ENCODE measurements at regions not wholly inside any gene's neighbourhood (a gene's known extent, or its start where the extent isn't known, plus 50 kb on each side); places are given as distances from the start of the nearest gene placed in this dataset.

- Histone ChIP-seq H3K4me2 (no peak overlapping the region), H3K9ac (no peak overlapping the region), H3K9me2 (no peaks in the 10 kb centered on the region), H4K20me1 (ENCODE audit: insufficient read depth) (no peaks in the 10 kb centered on the region), H3K36me3 (replicated peaks in 1 of 2; ENCODE audit: control insufficient read depth in 1 of 2, insufficient read depth in 2 of 2, low read length in 1 of 2) (no peaks in the 10 kb centered on the region), H2AFZ (ENCODE audit: low read depth) (no peak overlapping the region), H3F3A (replicated peaks; ENCODE audit: insufficient read depth) (no peaks in the 10 kb centered on the region), H3K79me2 (ENCODE audit: insufficient read depth) (no peaks in the 10 kb centered on the region), H3K4me3 (ENCODE audit: low read depth in 2 of 2, low read length in 1 of 2) (no peak overlapping the region), H3K27me3 (ENCODE audit: insufficient read depth) (peaks cover 13% of the 10 kb centered on the region), H3K27ac (ENCODE audit: low read depth in 2 of 2, low read length in 1 of 2) (no peak overlapping the region), H3K9me3 (no peaks in the 10 kb centered on the region), H3K4me1 (ENCODE audit: control insufficient read depth in 1 of 2, insufficient read depth in 2 of 2, low read depth in 1 of 2, low read length in 1 of 2) (peaks cover 0 to 4% of the 10 kb centered on the region in 2 experiments; a peak in 1 of 4 replicates)
- DNase-seq = no peak
- no peak for TF ChIP-seq MXI1 (IDR thresholded peaks at IDR 0.05; ENCODE audit: low read depth, low read length)
- no peak for TF ChIP-seq POLR2AphosphoS5 (IDR thresholded peaks at IDR 0.05; ENCODE audit: low read depth, low read length)
- TF ChIP-seq JUND (IDR thresholded peaks at IDR 0.05) = no peak
- no peak for TF ChIP-seq SIN3A (IDR thresholded peaks at IDR 0.05; ENCODE audit: borderline replicate concordance, low read depth, low read length)
- no peak for TF ChIP-seq FOXJ3 (CRISPR knock-in tag; IDR thresholded peaks at IDR 0.05)
- no peak for TF ChIP-seq SMC3 (IDR thresholded peaks at IDR 0.05; ENCODE audit: low read depth, low read length)
- no peak for TF ChIP-seq RXRA (IDR thresholded peaks at IDR 0.05; ENCODE audit: borderline replicate concordance, low read depth)
- TF ChIP-seq, protein P1, sequence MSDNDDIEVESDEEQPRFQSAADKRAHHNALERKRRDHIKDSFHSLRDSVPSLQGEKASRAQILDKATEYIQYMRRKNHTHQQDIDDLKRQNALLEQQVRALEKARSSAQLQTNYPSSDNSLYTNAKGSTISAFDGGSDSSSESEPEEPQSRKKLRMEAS (IDR thresholded peaks at IDR 0.05; ENCODE audit: low read depth) = no peak
- TF ChIP-seq RCOR1 (IDR thresholded peaks at IDR 0.05; ENCODE audit: low read length) = no peak
- no peak for TF ChIP-seq TEAD4 (IDR thresholded peaks at IDR 0.05; ENCODE audit: borderline replicate concordance, insufficient read depth)
- TF ChIP-seq, protein P2, sequence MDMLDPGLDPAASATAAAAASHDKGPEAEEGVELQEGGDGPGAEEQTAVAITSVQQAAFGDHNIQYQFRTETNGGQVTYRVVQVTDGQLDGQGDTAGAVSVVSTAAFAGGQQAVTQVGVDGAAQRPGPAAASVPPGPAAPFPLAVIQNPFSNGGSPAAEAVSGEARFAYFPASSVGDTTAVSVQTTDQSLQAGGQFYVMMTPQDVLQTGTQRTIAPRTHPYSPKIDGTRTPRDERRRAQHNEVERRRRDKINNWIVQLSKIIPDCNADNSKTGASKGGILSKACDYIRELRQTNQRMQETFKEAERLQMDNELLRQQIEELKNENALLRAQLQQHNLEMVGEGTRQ (IDR thresholded peaks at IDR 0.05; ENCODE audit: borderline replicate concordance, low read depth, low read length) = no peak
- no peak for TF ChIP-seq USF1 (IDR thresholded peaks at IDR 0.05; ENCODE audit: borderline replicate concordance, low read depth)
- TF ChIP-seq MEF2A (IDR thresholded peaks at IDR 0.05; ENCODE audit: borderline replicate concordance, low read depth) = no peak
- TF ChIP-seq, protein P3, sequence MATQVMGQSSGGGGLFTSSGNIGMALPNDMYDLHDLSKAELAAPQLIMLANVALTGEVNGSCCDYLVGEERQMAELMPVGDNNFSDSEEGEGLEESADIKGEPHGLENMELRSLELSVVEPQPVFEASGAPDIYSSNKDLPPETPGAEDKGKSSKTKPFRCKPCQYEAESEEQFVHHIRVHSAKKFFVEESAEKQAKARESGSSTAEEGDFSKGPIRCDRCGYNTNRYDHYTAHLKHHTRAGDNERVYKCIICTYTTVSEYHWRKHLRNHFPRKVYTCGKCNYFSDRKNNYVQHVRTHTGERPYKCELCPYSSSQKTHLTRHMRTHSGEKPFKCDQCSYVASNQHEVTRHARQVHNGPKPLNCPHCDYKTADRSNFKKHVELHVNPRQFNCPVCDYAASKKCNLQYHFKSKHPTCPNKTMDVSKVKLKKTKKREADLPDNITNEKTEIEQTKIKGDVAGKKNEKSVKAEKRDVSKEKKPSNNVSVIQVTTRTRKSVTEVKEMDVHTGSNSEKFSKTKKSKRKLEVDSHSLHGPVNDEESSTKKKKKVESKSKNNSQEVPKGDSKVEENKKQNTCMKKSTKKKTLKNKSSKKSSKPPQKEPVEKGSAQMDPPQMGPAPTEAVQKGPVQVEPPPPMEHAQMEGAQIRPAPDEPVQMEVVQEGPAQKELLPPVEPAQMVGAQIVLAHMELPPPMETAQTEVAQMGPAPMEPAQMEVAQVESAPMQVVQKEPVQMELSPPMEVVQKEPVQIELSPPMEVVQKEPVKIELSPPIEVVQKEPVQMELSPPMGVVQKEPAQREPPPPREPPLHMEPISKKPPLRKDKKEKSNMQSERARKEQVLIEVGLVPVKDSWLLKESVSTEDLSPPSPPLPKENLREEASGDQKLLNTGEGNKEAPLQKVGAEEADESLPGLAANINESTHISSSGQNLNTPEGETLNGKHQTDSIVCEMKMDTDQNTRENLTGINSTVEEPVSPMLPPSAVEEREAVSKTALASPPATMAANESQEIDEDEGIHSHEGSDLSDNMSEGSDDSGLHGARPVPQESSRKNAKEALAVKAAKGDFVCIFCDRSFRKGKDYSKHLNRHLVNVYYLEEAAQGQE (IDR thresholded peaks at IDR 0.05; ENCODE audit: low read depth, low read length) = no peak
- no peak for TF ChIP-seq CTCF (IDR thresholded peaks at IDR 0.05)
- no peak for TF ChIP-seq ELF1 (IDR thresholded peaks at IDR 0.05)
- TF ChIP-seq YY1 (IDR thresholded peaks at IDR 0.05; ENCODE audit: low read depth) = no peak
- TF ChIP-seq CHD2 (IDR thresholded peaks at IDR 0.05; ENCODE audit: low read length, partially characterized antibody) = no peak
- no peak for TF ChIP-seq RFX5 (IDR thresholded peaks at IDR 0.05; ENCODE audit: low read length)
- no peak for TF ChIP-seq GABPA (IDR thresholded peaks at IDR 0.05; ENCODE audit: low read depth)
- WGBS (ENCODE audit: low lambda C conversion rate) = 89% methylated on average over 14 of the region's 17 CpGs
- ChIA-PET POLR2A (no interaction called here), CTCF (interaction anchor here (1.3 to 1.8 kb wide), 2 partner anchors 17 to 160 kb away, joined by 4 to 5 read pairs; no protein-coding TSS in a partner anchor)
These were observed 116.7 kb upstream of the LPCAT1 start for GRCh38 chr5:1640421-1640881.
